K562 (cell line): ENCODE measurements at regions not wholly inside any gene's neighbourhood (a gene's known extent, or its start where the extent isn't known, plus 50 kb on each side); places are given as distances from the start of the nearest gene placed in this dataset.

Experiments used
- ATAC-seq: fragments of 200-7000 bp; cut with Tn5 transposase; 3 replicates; pipeline ENCODE4 v1.9.1; 2020; ENCODE audit warnings: moderate library complexity
- BruUV-seq: library from RNA; stranded (reverse); fragments of 400-500 nt; replicated peaks from 2 replicates; lab custom pipeline; 2021; lab: Mats Ljungman, UMichigan
- CTCF ChIA-PET: fragments of 300-600 bp; formaldehyde crosslinking; extraction: SDS; loops from one replicate; lab custom pipeline; 2021; ENCODE audit warnings: low intra/inter-chr PET ratio; lab: Yijun Ruan, JAX
- POLR2A ChIA-PET: fragments of 300-600, 350-650 bp; sonication (Branson Sonifier 250); formaldehyde crosslinking; extraction: SDS; loops from one replicate; lab custom pipeline; 2021; ENCODE audit warnings: antibody characterized with exemption, inconsistent platforms; lab: Yijun Ruan, JAX
- DNase-seq, 4 experiments: peaks; one replicate each; pipeline versions ENCODE4 v3.0.0 to v3.0.0-alpha.2; 2011 to 2018; ENCODE audit warnings: low spot score in 3 of 4, mixed read lengths in 3 of 4; ENCODE audit errors: extremely low read depth in 1 of 4
- FAIRE-seq: peaks from 2 replicates; lab custom pipeline; 2011; peaks lifted over from hg19 to GRCh38; lab: Jason Lieb, UNC
- H2AFZ ChIP-seq: 2 replicates; pipeline ENCODE4 v1.6.0; 2011; ENCODE audit warnings: low read depth, low read length, control low read depth, inconsistent platforms
- H3K27ac ChIP-seq: fragments of 200-600 bp; 3 replicates; pipeline ENCODE4 v1.8.0; 2011; ENCODE audit warnings: low read depth, mild to moderate bottlenecking, control low read depth, inconsistent platforms, low read length, moderate library complexity, mixed read lengths; ENCODE audit errors: extremely low read depth
- H3K27me3 ChIP-seq, 2 experiments: fragments of 300-600 bp in 1 of 2; 2 replicates in 1 of 2; 3 replicates in 1 of 2; pipeline versions ENCODE4 v1.6.0 to v1.8.0; 2011; ENCODE audit warnings: inconsistent platforms in 2 of 2, low read length in 2 of 2, mild to moderate bottlenecking in 1 of 2, mixed read lengths in 1 of 2, moderate library complexity in 1 of 2; ENCODE audit not compliant: control insufficient read depth in 2 of 2, insufficient read depth in 2 of 2
- H3K36me3 ChIP-seq: fragments of 300-600 bp; 3 replicates; pipeline ENCODE4 v1.8.0; 2011; ENCODE audit warnings: mild to moderate bottlenecking, low read length, inconsistent platforms; ENCODE audit not compliant: control insufficient read depth, insufficient read depth
- H3K4me1 ChIP-seq, 2 experiments: fragments of 200-600 bp in 1 of 2; replicated peaks in 1 of 2; 2 replicates in 1 of 2; 3 replicates in 1 of 2; pipeline versions ENCODE4 v1.5.1 to v1.8.0; 2011; ENCODE audit warnings: inconsistent platforms in 2 of 2, low read length in 2 of 2, mild to moderate bottlenecking in 1 of 2, mixed read lengths in 1 of 2, moderate library complexity in 1 of 2; ENCODE audit not compliant: control insufficient read depth in 2 of 2, insufficient read depth in 2 of 2
- H3K4me2 ChIP-seq: 2 replicates; pipeline ENCODE4 v1.6.1; 2011; ENCODE audit warnings: low read length, control low read depth, inconsistent platforms, mixed read lengths; ENCODE audit not compliant: insufficient read depth
- H3K4me3 ChIP-seq: fragments of 200-600 bp; sonication (generic), shearing (Covaris generic); 2 replicates; pipeline ENCODE4 v1.5.1; 2016; ENCODE audit warnings: control low read depth, inconsistent platforms
- H3K79me2 ChIP-seq: fragments of 200-600 bp; 3 replicates; pipeline ENCODE4 v1.8.0; 2011; ENCODE audit warnings: low read length, inconsistent platforms; ENCODE audit not compliant: control insufficient read depth, insufficient read depth
- H3K9ac ChIP-seq, 2 experiments: 2 replicates each; pipeline versions ENCODE4 v1.6.0 to v1.6.1; 2011; ENCODE audit warnings: low read depth in 2 of 2, low read length in 2 of 2, control low read depth in 1 of 2, inconsistent platforms in 1 of 2, mild to moderate bottlenecking in 1 of 2, mixed read lengths in 1 of 2; ENCODE audit not compliant: insufficient read depth in 1 of 2
- H3K9me1 ChIP-seq: one replicate; pipeline ENCODE4 v1.6.0; 2011; ENCODE audit warnings: inconsistent platforms, mild to moderate bottlenecking, low read length, moderate library complexity; ENCODE audit not compliant: control insufficient read depth, insufficient read depth
- H3K9me3 ChIP-seq: replicated peaks from 2 replicates; pipeline ENCODE4 v1.5.1; 2011; ENCODE audit warnings: low read depth, low read length, inconsistent platforms; ENCODE audit not compliant: control insufficient read depth, insufficient read depth
- H4K20me1 ChIP-seq: replicated peaks from 2 replicates; pipeline ENCODE4 v1.6.1; 2011; ENCODE audit warnings: low read length, inconsistent platforms, mixed read lengths; ENCODE audit not compliant: control insufficient read depth, insufficient read depth
- ARID3B ChIP-seq: fragments of 250-450 bp; sonication (Bioruptor Pico); IDR thresholded peaks from 2 replicates; pipeline ENCODE4 v1.4.0; 2020; ENCODE audit warnings: borderline replicate concordance
- CHD4 ChIP-seq: fragments of 200-600 bp; sonication (generic); IDR thresholded peaks from 3 replicates; pipeline ENCODE4 v1.6.1; 2012; ENCODE audit warnings: low read depth, mild to moderate bottlenecking, mixed read lengths, low read length, inconsistent platforms; ENCODE audit not compliant: insufficient read depth, insufficient replicate concordance, poor library complexity, severe bottlenecking
- CREBBP ChIP-seq: IDR thresholded peaks from one replicate; pipeline ENCODE4 v1.6.1; 2012; ENCODE audit warnings: low read depth, mild to moderate bottlenecking, control low read depth, inconsistent platforms, low read length
- FOXK1 ChIP-seq: sonication (generic); formaldehyde crosslinking; IDR thresholded peaks from 2 replicates; pipeline ENCODE4 v1.8.0; 2022; ENCODE audit warnings: missing genetic modification reagents, mild to moderate bottlenecking, borderline replicate concordance
- NR2F6 ChIP-seq: fragments of 450-650 bp; formaldehyde crosslinking; IDR thresholded peaks from 2 replicates; pipeline ENCODE4 v1.4.0; 2020; ENCODE audit warnings: mild to moderate bottlenecking
- SREBF1 ChIP-seq: fragments of 150-350 bp; IDR thresholded peaks from 2 replicates; pipeline ENCODE4 v1.6.1; 2014; ENCODE audit warnings: antibody characterized with exemption, low read depth, low read length, borderline replicate concordance
- TBL1XR1 ChIP-seq, 2 experiments: IDR thresholded peaks; 2 replicates each; pipeline ENCODE4 v1.6.1; 2012; ENCODE audit warnings: improper control_type of control experiment in 2 of 2, low read length in 2 of 2, mild to moderate bottlenecking in 1 of 2
- ZNF232 ChIP-seq: sonication (generic); formaldehyde crosslinking; IDR thresholded peaks from 2 replicates; pipeline ENCODE4 v1.8.0; 2022; ENCODE audit warnings: mild to moderate bottlenecking, missing genetic modification reagents
- ZNF282 ChIP-seq: sonication (generic); formaldehyde crosslinking; IDR thresholded peaks from 2 replicates; pipeline ENCODE4 v1.8.1; 2023; ENCODE audit warnings: missing genetic modification reagents
- ZNF57 ChIP-seq: fragments of 450-650 bp; formaldehyde crosslinking; IDR thresholded peaks from 2 replicates; pipeline ENCODE4 v1.4.0; 2020; ENCODE audit warnings: mild to moderate bottlenecking, moderate library complexity
- WGBS: fragments of 100-300 bp; shearing (Covaris generic); methylation state at CpG from one replicate; pipeline ENCODE4 v1.1.6; 2016; ENCODE audit warnings: low coverage, mixed read lengths; ENCODE audit not compliant: insufficient coverage; ENCODE audit errors: missing lambda C conversion rate; 5-methylcytosine and 5-hydroxymethylcytosine counted together
- in situ Hi-C: fragments of 300-500 bp; cut with MboI; formaldehyde crosslinking; loops from 4 replicates; pipeline ENCODE4 v1.15.0; 2018; ENCODE audit warnings: inconsistent platforms, mixed read lengths
- intact Hi-C: fragments of 100-400 bp; cut with micrococcal nuclease; formaldehyde crosslinking; loops from 2 replicates; pipeline ENCODE4 v1.14.2; 2022
- TF ChIP-seq, protein P1 (sequence below): fragments of 450-650 bp; formaldehyde crosslinking; IDR thresholded peaks from 2 replicates; pipeline ENCODE4 v1.4.0; 2020; ENCODE audit warnings: mild to moderate bottlenecking, moderate library complexity
- TF ChIP-seq, protein P2 (sequence below): sonication (generic); formaldehyde crosslinking; IDR thresholded peaks from 2 replicates; pipeline ENCODE4 v1.4.0; 2020; ENCODE audit warnings: mild to moderate bottlenecking, missing genetic modification reagents

GRCh38 chr6:22497276-22497675 is 72.1 kb upstream of the HDGFL1 start:
- in situ Hi-C loops (no loop called here), intact Hi-C loops (no loop called here)
- no peaks in the 10 kb centered on the region for H4K20me1 ChIP-seq
- no peak overlapping the region for H3K4me3 ChIP-seq
- no peaks in the 10 kb centered on the region for H3K79me2 ChIP-seq
- ATAC-seq: no peak
- H3K9ac ChIP-seq: no peak overlapping the region
- TF ChIP-seq, protein P1, sequence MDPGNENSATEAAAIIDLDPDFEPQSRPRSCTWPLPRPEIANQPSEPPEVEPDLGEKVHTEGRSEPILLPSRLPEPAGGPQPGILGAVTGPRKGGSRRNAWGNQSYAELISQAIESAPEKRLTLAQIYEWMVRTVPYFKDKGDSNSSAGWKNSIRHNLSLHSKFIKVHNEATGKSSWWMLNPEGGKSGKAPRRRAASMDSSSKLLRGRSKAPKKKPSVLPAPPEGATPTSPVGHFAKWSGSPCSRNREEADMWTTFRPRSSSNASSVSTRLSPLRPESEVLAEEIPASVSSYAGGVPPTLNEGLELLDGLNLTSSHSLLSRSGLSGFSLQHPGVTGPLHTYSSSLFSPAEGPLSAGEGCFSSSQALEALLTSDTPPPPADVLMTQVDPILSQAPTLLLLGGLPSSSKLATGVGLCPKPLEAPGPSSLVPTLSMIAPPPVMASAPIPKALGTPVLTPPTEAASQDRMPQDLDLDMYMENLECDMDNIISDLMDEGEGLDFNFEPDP (CRISPR knock-in tag): no peak
- TF ChIP-seq ZNF232 (CRISPR knock-in tag): no peak
- TF ChIP-seq CREBBP: no peak
- TF ChIP-seq NR2F6: no peak
- no peak for FAIRE-seq
- BruUV-seq: no TSS peak
- DNase-seq: no peak
- 0 out of 2 replicates have a peak, but pooled peaks cover 3% of the 10 kb centered on the region for H3K9me3 ChIP-seq
- no peaks in the 10 kb centered on the region for H3K4me1 ChIP-seq
- ChIA-PET POLR2A (no interaction called here), CTCF (no interaction called here)
- H3K4me2 ChIP-seq: no peak overlapping the region
- no peaks in the 10 kb centered on the region for H3K36me3 ChIP-seq
- H3K9me1 ChIP-seq: no peaks in the 10 kb centered on the region
- H3K27ac ChIP-seq: no peak overlapping the region
- 5% methylated on average over 3 of the region's 3 CpGs for WGBS
- H2AFZ ChIP-seq: no peak overlapping the region
- no peaks in the 10 kb centered on the region for H3K27me3 ChIP-seq

DNA sequence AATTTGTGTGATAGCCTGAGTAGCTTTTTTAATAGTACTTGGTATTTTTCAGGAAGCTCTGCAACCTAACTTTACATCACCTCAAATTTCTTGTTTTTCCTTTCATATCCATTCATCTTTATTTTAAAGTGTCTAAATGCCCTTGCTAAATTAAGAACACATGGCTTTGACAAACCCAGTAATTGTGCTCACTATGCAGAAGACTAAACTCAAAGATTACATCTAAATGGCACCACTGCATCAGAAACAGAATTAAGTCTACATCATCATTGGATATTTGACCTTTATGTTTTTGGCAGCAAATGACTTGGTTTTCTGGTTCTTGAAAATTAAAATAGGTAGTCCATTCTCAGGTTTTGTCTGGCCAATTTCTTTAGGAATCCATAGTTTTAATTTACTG is 69.6 kb upstream of the HDGFL1 start:
- H3K9me3 ChIP-seq: peaks cover 3% of the 10 kb centered on the region; the same call in 1 of the 2 replicates
- no peak overlapping the region for H3K9ac ChIP-seq
- H3K36me3 ChIP-seq: no peaks in the 10 kb centered on the region
- FAIRE-seq (no peak), DNase-seq (no peak), ATAC-seq (no peak)
- H3K9me1 ChIP-seq: no peaks in the 10 kb centered on the region
- no peak overlapping the region for H3K27ac ChIP-seq
- no peaks in the 10 kb centered on the region for H3K27me3 ChIP-seq
- intact Hi-C loops: no loop called here
- ChIA-PET CTCF (no interaction called here), POLR2A (no interaction called here)
- H3K4me3 ChIP-seq: no peak overlapping the region
- in situ Hi-C loops: no loop called here
- no TSS peak for BruUV-seq
- H3K4me1 ChIP-seq: no peaks in the 10 kb centered on the region
- no peak overlapping the region for H3K4me2 ChIP-seq
- no peaks in the 10 kb centered on the region for H4K20me1 ChIP-seq
- H3K79me2 ChIP-seq: no peaks in the 10 kb centered on the region
- H2AFZ ChIP-seq: no peak overlapping the region
- TF ChIP-seq ZNF282 (CRISPR knock-in tag) (no peak), CHD4 (no peak), TBL1XR1 (IDR thresholded peaks at IDR 0.05; ENCODE audit: low read length in 2 of 2) (no peak), ARID3B (CRISPR knock-in tag) (no peak), ZNF57 (CRISPR knock-in tag) (no peak), FOXK1 (CRISPR knock-in tag) (no peak), SREBF1 (no peak)
- TF ChIP-seq, protein P2, sequence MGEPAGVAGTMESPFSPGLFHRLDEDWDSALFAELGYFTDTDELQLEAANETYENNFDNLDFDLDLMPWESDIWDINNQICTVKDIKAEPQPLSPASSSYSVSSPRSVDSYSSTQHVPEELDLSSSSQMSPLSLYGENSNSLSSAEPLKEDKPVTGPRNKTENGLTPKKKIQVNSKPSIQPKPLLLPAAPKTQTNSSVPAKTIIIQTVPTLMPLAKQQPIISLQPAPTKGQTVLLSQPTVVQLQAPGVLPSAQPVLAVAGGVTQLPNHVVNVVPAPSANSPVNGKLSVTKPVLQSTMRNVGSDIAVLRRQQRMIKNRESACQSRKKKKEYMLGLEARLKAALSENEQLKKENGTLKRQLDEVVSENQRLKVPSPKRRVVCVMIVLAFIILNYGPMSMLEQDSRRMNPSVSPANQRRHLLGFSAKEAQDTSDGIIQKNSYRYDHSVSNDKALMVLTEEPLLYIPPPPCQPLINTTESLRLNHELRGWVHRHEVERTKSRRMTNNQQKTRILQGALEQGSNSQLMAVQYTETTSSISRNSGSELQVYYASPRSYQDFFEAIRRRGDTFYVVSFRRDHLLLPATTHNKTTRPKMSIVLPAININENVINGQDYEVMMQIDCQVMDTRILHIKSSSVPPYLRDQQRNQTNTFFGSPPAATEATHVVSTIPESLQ: no peak
